Femur (tissue), 1 donor: ENCODE measurements at regions not wholly inside any gene's neighbourhood (a gene's known extent, or its start where the extent isn't known, plus 50 kb on each side); places are given as distances from the start of the nearest gene placed in this dataset.
A peak's percentile ranks its signal among the peaks of the same experiment; 100 is the strongest.

Experiments used
- DNase-seq: peaks from one replicate; pipeline ENCODE4 v3.0.0-alpha.2; 2017

DNA sequence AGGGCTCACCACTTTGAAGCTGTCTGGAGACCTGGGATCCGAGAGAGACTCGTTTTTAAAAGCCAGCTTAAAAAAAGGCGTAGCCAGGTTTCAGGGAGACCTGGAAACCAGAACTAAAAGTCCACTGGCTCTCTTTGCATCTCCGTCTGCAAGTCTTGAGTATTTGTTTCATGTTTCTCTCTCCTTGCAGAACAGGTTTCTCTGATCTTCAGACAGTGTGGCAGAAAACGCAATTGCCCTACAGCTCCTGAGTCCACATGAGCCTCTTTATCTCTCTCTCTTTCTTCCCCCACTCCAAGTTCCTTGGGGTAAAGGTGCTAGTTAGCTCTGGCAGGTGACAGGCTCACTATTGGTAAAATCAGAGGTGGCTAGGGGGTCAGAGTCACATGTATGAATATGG, 67.0 kb upstream of the AMPD3 start:
- no peak for DNase-seq

GRCh38 chr11:10388574-10388973, 66.5 kb upstream of the AMPD3 start:
- no peak for DNase-seq

DNA sequence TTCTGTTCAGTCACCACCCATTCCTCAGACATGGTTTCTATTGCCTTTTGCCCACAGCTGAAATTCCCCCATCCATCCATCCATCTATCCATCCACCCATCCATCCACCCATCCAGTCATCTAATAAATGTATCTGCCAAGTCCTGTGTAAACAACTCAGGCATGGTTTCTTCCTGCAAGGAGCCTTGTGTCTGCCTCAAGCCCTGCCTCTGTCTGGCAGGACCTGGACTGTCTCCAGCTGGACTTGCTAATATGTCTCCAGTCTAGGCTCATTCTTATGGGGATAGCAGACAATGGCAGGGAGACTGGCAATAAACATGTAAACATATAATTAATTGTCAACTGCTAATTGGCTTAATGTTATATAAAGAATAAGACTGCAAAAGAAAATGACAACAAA, 64.7 kb upstream of the AMPD3 start:
- no peak for DNase-seq

DNA sequence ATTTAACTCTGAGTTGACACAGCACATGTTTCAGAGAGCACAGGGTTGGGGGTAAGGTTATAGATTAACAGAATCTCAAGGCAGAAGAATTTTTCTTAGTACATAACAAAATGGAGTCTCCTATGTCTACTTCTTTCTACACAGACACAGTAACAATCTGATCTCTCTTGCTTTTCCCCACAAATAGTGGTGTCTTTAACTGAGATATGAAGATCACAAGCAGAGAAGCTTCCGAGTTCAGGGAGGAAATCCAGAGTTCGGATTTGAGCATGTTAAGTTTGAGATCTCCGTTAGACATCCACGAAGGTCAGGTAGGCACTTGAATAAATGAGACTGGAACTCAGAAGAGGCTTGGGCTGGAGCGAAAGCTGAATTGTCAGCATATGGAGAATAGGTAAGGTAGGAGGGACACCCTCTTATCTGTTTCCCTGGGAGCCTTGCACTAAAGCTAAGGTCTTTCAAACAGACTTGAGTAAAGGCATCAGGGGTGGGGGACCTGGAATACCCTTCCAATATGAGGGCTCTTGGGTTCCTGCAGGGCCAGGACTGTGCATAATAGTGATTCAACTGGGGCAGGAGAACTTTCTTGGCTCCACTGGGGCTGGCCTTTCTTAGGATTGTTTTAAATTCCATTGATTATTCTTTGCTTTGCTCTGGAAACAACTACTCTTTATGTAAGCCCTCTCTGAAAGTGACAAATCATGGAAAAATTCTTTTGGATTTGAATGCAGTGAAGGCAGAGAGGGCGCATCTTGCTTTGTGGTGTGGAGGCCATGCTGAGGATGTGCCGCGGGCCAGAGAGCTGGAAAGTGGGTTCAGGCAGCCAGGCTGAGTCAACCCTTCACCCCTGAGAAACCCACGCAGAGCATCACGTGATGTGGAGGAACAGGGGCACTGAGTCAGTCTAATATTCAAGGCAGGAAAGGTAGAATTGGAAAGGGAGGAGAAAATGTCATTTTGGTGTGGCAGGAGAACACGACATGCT, 62.7 kb upstream of the AMPD3 start:
- no peak for DNase-seq

DNA sequence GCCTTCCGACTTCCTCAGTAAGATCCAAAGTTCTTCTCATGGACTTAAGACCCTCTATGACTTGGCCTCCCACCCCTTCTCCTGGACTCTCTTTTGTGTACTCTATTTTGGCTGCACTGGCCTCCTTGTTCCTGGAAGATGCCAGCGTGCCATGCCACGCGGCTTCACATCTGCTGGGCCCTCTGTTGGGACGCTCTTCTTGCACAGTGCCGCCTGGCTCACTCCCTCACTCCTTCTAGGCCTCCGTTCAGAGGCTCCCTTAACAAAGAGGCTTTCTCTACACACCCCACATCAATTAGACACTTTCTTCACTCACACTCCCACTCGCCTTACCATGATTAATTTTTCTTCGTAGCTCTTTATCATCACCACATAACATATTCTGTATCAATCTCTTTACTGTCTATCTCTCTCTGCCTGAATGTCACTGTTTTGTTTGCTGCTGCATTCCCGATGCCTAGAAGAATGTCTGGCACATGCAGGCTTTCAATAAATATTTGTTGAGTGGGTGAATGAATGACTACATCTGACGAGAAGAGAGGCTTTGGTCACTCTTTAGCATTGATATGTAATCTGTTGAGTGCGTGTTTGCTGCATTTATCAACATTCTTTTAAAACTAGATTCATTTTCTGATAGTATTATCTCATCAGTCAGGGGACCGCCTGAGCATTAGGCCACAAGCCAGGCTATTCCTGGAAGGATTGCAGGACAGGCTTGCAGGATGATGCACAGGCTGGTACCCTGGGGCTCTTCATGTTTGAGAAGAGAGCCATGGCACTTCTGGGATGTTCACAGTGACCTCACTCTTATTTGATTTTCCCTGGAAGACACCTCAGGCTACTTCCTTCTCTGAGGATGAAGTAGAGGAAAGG, 60.6 kb upstream of the AMPD3 start:
- no peak for DNase-seq

DNA sequence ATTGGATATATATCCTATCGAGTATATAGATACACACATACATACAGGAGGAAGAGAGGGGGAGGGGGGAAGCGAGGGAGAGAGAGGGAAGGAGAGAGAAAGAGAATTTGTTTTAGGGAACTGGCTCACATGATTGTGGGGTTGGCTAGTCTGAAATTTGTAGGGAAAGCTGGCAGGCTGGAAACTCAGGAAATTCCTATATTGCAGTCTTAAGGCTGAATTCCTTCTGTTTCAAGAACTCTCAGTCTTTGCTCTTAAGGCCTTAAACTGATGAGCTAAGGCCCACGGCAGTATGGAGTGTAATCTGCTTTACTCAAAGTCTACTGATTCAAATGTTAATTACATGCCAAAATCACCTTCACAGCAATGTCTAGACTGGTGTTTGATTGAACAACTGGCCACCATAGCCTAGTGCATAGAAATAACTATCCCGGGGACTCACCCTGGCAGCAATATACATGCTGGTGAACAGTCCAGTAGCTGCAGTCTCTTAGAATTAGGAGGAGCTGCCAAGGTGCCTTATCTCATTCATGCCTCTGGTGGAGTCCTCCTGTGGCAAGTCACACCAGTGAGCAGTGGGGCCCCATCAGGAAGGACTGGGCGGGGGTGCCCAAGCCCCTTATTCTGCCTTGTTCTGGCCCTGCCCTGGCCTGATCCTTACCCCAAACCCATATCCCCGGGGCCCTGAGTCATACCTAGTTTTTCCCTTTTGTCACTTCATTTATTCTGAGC, 59.7 kb upstream of the AMPD3 start:
- DNase-seq = no peak

DNA sequence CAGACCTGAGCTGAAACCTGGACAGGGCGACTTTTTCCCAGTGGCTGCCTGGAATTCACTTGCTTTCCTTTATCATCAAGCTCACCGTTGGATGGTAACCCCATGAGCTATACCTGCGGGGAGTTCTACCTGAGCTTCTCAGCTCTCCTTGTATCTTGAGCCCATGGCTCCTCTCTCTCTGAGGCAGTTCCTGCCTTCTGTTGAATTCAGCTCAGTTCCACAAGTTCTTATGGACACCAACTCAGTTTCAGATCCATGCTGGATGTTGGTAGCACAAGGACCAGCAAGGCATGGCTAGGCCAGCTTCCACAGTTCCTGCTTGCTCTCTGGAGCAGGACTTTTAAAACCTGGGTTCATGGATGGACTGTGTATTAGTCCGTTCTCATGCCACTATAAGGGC, 58.3 kb upstream of the AMPD3 start:
- DNase-seq = no peak

- DNase-seq = no peak
Observed at GRCh38 chr11:10397226-10397987, 57.7 kb upstream of the AMPD3 start.

DNA sequence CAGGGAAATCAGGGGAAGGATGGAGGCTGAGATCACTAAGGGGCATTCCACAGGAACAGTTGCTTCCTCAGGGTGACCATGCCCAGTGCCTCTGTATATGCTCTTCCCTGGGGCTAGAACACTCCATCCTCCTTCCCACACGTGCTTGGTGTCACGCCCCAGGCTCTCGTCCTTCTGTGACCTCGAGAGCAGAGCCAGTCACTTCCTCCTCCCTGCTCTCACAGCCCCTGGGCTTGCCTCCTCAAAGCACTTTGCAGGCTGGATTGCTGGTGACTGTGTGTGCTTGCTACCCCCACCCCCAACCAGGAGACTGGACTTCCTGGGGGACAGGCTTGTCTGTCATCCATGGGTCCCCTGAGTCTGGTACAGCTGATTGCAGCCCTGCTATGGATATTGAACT, 56.5 kb upstream of the AMPD3 start:
- DNase-seq = no peak

DNA sequence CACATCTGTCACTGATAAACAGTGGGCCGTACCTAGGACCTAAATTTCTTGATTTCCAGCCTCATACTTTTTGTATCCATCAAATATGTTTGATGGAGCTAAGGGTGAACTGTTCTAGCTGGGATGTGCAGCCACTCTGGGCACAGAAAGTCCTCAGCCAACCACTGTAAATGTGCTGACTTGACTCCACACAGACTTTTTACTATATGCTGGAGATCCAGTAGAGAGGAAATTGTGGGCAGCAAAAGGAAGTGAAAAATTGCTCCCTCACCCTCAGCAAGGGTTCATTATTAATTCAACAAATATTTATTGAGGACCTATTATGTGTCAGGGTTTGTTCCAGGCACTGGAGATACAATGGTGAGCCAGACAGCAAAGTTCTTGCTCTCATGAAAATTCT, 54.2 kb upstream of the AMPD3 start:
- DNase-seq = no peak

DNA sequence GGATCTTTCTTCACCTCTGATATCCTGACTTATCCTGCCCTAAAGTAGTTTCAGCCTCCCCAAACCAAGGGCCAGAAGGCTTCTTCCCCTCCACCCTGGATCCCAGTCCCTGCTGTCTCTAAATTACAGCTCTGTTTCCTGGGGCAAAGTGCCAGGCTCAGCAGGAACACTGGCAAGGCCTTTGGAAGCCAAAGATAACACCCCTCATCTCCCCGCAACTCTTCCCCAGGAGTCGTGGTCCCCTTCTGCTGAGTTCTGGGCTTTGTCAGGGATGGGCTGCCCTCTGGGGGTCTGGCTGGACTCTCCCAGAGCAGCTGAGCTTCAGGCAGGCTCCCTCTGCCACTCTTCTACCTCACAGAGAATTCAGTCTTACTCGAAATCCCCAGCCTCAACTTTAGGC, 53.8 kb upstream of the AMPD3 start:
- DNase-seq = peak; percentile 21

- peak; percentile 17 for DNase-seq
Observed at GRCh38 chr11:10401696-10402392, 53.2 kb upstream of the AMPD3 start.
